ENCODE measurements at regions not wholly inside any gene's neighbourhood (a gene's known extent, or its start where the extent isn't known, plus 50 kb on each side); places are given as distances from the start of the nearest gene placed in this dataset.

- TF ChIP-seq EZH2phosphoT487 (IDR thresholded peaks at IDR 0.05; ENCODE audit: insufficient read depth, low read depth): no peak
- no peak for TF ChIP-seq EZH2 (IDR thresholded peaks at IDR 0.05; ENCODE audit: insufficient read depth, poor library complexity, severe bottlenecking)
Measured at GRCh38 chr6:85107701-85108100, 342.2 kb upstream of the NT5E start.
